K562 (cell line): ENCODE measurements at regions not wholly inside any gene's neighbourhood (a gene's known extent, or its start where the extent isn't known, plus 50 kb on each side); places are given as distances from the start of the nearest gene placed in this dataset.

Experiments
- ARID3A ChIP-seq: IDR thresholded peaks from 2 replicates; pipeline ENCODE4 v1.6.1; 2012; ENCODE audit warnings: low read depth, low read length, improper control_type of control experiment, borderline replicate concordance
- BACH1 ChIP-seq: fragments of 200-800 bp; sonication (Bioruptor generic); IDR thresholded peaks from 2 replicates; pipeline ENCODE4 v1.6.1; 2016; ENCODE audit warnings: missing genetic modification characterization, missing compliant biosample characterization
- CBX1 ChIP-seq: sonication (generic); IDR thresholded peaks from 2 replicates; pipeline ENCODE4 v1.6.1; 2016; ENCODE audit warnings: antibody characterized with exemption, low read depth, mild to moderate bottlenecking
- HEY1 ChIP-seq: fragments of 250-450 bp; sonication (Bioruptor Pico); IDR thresholded peaks from 2 replicates; pipeline ENCODE4 v1.5.0; 2020; ENCODE audit warnings: mild to moderate bottlenecking, moderate library complexity, borderline replicate concordance
- IRF2 ChIP-seq: sonication (generic); formaldehyde crosslinking; IDR thresholded peaks from 2 replicates; pipeline ENCODE4 v1.8.1; 2022; ENCODE audit warnings: mild to moderate bottlenecking, missing genetic modification reagents
- NBN ChIP-seq: fragments of 450-650 bp; IDR thresholded peaks from 2 replicates; pipeline ENCODE4 v1.6.1; 2016; ENCODE audit warnings: low read depth, mild to moderate bottlenecking
- RBBP5 ChIP-seq: fragments of 200-600 bp; sonication (generic); IDR thresholded peaks from 2 replicates; pipeline ENCODE4 v1.6.1; 2012; ENCODE audit warnings: borderline replicate concordance, mild to moderate bottlenecking, low read length, control low read depth, inconsistent platforms; ENCODE audit not compliant: insufficient read depth, poor library complexity, severe bottlenecking
- TARDBP ChIP-seq: fragments of 450-650 bp; IDR thresholded peaks from 2 replicates; pipeline ENCODE4 v1.6.1; 2016
- ZBTB11 ChIP-seq, 3 experiments: fragments of 200-800 bp in 1 of 3; fragments of 250-450 bp in 1 of 3; fragments of 450-650 bp in 1 of 3; sonication (Bioruptor Pico) in 1 of 3; sonication (Bioruptor generic) in 1 of 3; formaldehyde crosslinking in 1 of 3; IDR thresholded peaks; 2 replicates each; pipeline versions ENCODE4 v1.6.1 to v1.8.0; 2016 to 2022; ENCODE audit warnings: mild to moderate bottlenecking in 2 of 3, missing genetic modification characterization in 2 of 3, missing compliant biosample characterization in 1 of 3, moderate library complexity in 1 of 3
- ZFP91 ChIP-seq: sonication (generic); formaldehyde crosslinking; IDR thresholded peaks from 2 replicates; pipeline ENCODE4 v1.8.0; 2022; ENCODE audit warnings: mild to moderate bottlenecking, missing genetic modification reagents
- ZNF184 ChIP-seq: sonication (generic); formaldehyde crosslinking; IDR thresholded peaks from 2 replicates; pipeline ENCODE4 v1.5.0; 2020; ENCODE audit warnings: missing genetic modification reagents
- ZNF644 ChIP-seq: fragments of 200-800 bp; sonication (Bioruptor generic); IDR thresholded peaks from 2 replicates; pipeline ENCODE4 v1.6.1; 2016; ENCODE audit warnings: low read depth, missing genetic modification characterization, missing compliant biosample characterization
- TF ChIP-seq, protein P1 (sequence below): fragments of 250-450 bp; sonication (Bioruptor Pico); IDR thresholded peaks from 2 replicates; pipeline ENCODE4 v1.4.0; 2020

DNA sequence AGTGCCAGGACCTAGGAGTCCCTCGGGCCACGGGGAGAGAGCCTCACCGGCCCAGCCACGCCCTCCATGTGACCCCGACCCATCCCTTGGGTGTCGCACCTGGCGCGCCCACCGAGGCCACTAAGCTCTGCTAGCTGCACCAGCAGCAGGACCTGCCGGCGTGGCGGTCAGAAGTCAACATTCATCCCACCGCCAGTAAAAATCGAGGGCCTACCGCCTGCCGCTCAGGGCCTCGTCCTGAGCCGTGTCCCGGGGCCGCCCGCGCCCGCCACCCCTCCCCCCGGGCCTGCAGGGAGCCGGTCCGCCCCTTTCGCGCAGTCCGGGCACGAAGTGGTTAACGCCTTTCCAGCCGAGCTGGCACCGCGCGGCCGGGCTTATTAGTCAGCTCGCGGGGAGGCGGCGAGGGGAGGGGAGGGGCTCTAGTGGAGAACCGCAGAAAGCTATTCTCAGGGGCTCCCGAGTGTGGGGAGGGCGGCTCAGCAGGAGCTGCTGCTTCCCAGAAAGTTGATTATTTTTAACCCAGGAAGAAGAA is 124.4 kb downstream of the C9orf50 start (continued):
- TF ChIP-seq, protein P1, sequence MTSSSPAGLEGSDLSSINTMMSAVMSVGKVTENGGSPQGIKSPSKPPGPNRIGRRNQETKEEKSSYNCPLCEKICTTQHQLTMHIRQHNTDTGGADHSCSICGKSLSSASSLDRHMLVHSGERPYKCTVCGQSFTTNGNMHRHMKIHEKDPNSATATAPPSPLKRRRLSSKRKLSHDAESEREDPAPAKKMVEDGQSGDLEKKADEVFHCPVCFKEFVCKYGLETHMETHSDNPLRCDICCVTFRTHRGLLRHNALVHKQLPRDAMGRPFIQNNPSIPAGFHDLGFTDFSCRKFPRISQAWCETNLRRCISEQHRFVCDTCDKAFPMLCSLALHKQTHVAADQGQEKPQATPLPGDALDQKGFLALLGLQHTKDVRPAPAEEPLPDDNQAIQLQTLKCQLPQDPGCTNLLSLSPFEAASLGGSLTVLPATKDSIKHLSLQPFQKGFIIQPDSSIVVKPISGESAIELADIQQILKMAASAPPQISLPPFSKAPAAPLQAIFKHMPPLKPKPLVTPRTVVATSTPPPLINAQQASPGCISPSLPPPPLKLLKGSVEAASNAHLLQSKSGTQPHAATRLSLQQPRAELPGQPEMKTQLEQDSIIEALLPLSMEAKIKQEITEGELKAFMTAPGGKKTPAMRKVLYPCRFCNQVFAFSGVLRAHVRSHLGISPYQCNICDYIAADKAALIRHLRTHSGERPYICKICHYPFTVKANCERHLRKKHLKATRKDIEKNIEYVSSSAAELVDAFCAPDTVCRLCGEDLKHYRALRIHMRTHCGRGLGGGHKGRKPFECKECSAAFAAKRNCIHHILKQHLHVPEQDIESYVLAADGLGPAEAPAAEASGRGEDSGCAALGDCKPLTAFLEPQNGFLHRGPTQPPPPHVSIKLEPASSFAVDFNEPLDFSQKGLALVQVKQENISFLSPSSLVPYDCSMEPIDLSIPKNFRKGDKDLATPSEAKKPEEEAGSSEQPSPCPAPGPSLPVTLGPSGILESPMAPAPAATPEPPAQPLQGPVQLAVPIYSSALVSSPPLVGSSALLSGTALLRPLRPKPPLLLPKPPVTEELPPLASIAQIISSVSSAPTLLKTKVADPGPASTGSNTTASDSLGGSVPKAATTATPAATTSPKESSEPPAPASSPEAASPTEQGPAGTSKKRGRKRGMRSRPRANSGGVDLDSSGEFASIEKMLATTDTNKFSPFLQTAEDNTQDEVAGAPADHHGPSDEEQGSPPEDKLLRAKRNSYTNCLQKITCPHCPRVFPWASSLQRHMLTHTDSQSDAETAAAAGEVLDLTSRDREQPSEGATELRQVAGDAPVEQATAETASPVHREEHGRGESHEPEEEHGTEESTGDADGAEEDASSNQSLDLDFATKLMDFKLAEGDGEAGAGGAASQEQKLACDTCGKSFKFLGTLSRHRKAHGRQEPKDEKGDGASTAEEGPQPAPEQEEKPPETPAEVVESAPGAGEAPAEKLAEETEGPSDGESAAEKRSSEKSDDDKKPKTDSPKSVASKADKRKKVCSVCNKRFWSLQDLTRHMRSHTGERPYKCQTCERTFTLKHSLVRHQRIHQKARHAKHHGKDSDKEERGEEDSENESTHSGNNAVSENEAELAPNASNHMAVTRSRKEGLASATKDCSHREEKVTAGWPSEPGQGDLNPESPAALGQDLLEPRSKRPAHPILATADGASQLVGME (CRISPR knock-in tag), result no peak
- TF ChIP-seq ARID3A (no peak), NBN (no peak), TARDBP (no peak), CBX1 (0 out of 2 replicates have a peak, but pooled peaks have one; percentile 26), ZNF184 (no peak), BACH1 (tag) (0 out of 2 replicates have a peak, but pooled peaks have one; percentile 13), ZFP91 (CRISPR knock-in tag) (no peak), RBBP5 (no peak), HEY1 (CRISPR knock-in tag) (no peak), ZNF644 (tag) (no peak), ZBTB11 (CRISPR knock-in tag; IDR thresholded peaks at IDR 0.05) (peak in 1 of 3 experiments; percentile 6; a peak in 1 of 6 replicates), IRF2 (no peak)
